ENCODE measurements at regions not wholly inside any gene's neighbourhood (a gene's known extent, or its start where the extent isn't known, plus 50 kb on each side); places are given as distances from the start of the nearest gene placed in this dataset.
"Not testable (repeated sequence)": the region's sequence is repeated elsewhere in the genome, so short reads cannot be mapped to it uniquely, and the experiment has no call there.

GRCh38 chr3:4216974-4217373, 86.2 kb upstream of the SETMAR start:
- H3K9me3 ChIP-seq; intact Hi-C loops (cut with DNase I); H3K36me3 ChIP-seq; DNase-seq (ENCODE audit: low spot score); H3K27ac ChIP-seq; H3K4me1 ChIP-seq (replicated peaks); H3K27me3 ChIP-seq (replicated peaks; ENCODE audit: insufficient read depth); H3K4me3 ChIP-seq: not testable (repeated sequence)
- WGBS, result 35% methylated on average over 2 of the region's 2 CpGs
- peak; percentile 28 for TF ChIP-seq POLR2AphosphoS5 (IDR thresholded peaks at IDR 0.05)

GRCh38 chr3:4218456-4219226, 84.5 kb upstream of the SETMAR start:
- no peak for TF ChIP-seq POLR2A (IDR thresholded peaks at IDR 0.05)
- TF ChIP-seq POLR2AphosphoS5 (IDR thresholded peaks at IDR 0.05), result peak; percentile 61
- WGBS, result 26% methylated on average over 10 of the region's 10 CpGs

GRCh38 chr3:4219227-4219568, 84.0 kb upstream of the SETMAR start:
- no peaks in the 10 kb centered on the region for H3K9me3 ChIP-seq
- H3K27me3 ChIP-seq (replicated peaks; ENCODE audit: insufficient read depth), result no peaks in the 10 kb centered on the region
- H3K36me3 ChIP-seq, result no peaks in the 10 kb centered on the region
- 27% methylated on average over 2 of the region's 2 CpGs for WGBS
- intact Hi-C loops (cut with DNase I), result no loop called here
- no peak for TF ChIP-seq POLR2AphosphoS5 (IDR thresholded peaks at IDR 0.05)
- no peak for TF ChIP-seq POLR2A (IDR thresholded peaks at IDR 0.05)
- no peak for TF ChIP-seq CTCF (IDR thresholded peaks at IDR 0.05)
- no peak overlapping the region for H3K27ac ChIP-seq
- DNase-seq (ENCODE audit: low spot score), result no peak
- no peaks in the 10 kb centered on the region for H3K4me1 ChIP-seq (replicated peaks)
- no peak overlapping the region for H3K4me3 ChIP-seq

More at GRCh38 chr3:4218456-4219226, 84.5 kb upstream of the SETMAR start:
- Histone ChIP-seq H3K27me3 (replicated peaks; ENCODE audit: insufficient read depth) (no peaks in the 10 kb centered on the region), H3K4me1 (replicated peaks) (no peaks in the 10 kb centered on the region), H3K36me3 (no peaks in the 10 kb centered on the region), H3K4me3 (no peak overlapping the region), H3K27ac (peak overlapping the region; percentile 20 to 56), H3K9me3 (no peaks in the 10 kb centered on the region)
- peak; percentile 62 for DNase-seq (ENCODE audit: low spot score)
- intact Hi-C loops (cut with DNase I), result no loop called here

- DNase-seq (ENCODE audit: low spot score), result no peak
- no peak overlapping the region for H3K27ac ChIP-seq
- TF ChIP-seq CTCF (IDR thresholded peaks at IDR 0.05), result no peak
- no peak for TF ChIP-seq POLR2AphosphoS5 (IDR thresholded peaks at IDR 0.05)
- no peak overlapping the region for H3K4me3 ChIP-seq
- H3K27me3 ChIP-seq (replicated peaks; ENCODE audit: insufficient read depth), result no peaks in the 10 kb centered on the region
- H3K9me3 ChIP-seq, result no peaks in the 10 kb centered on the region
- H3K36me3 ChIP-seq, result no peaks in the 10 kb centered on the region
- intact Hi-C loops (cut with DNase I), result no loop called here
- H3K4me1 ChIP-seq (replicated peaks), result no peaks in the 10 kb centered on the region
- whole genome bisulfite sequencing, result 54% methylated on average over 3 of the region's 3 CpGs
Observed at GRCh38 chr3:4220065-4220464, 83.1 kb upstream of the SETMAR start.

- no peak for TF ChIP-seq CTCF (IDR thresholded peaks at IDR 0.05)
- no peak for TF ChIP-seq POLR2AphosphoS5 (IDR thresholded peaks at IDR 0.05)
- TF ChIP-seq POLR2A (IDR thresholded peaks at IDR 0.05), result no peak
Observed at GRCh38 chr3:4222574-4223175, 80.5 kb upstream of the SETMAR start.

GRCh38 chr3:4223777-4224176, 79.4 kb upstream of the SETMAR start:
- DNase-seq (ENCODE audit: low spot score), result no peak
- no peaks in the 10 kb centered on the region for H3K4me1 ChIP-seq (replicated peaks)
- H3K27me3 ChIP-seq (replicated peaks; ENCODE audit: insufficient read depth), result no peaks in the 10 kb centered on the region
- no peak for TF ChIP-seq POLR2A (IDR thresholded peaks at IDR 0.05)
- TF ChIP-seq POLR2AphosphoS5 (IDR thresholded peaks at IDR 0.05), result no peak
- no peak for TF ChIP-seq CTCF (IDR thresholded peaks at IDR 0.05)
- 84% methylated on average over 2 of the region's 2 CpGs for WGBS
- no peaks in the 10 kb centered on the region for H3K36me3 ChIP-seq
- no peak overlapping the region for H3K27ac ChIP-seq
- no peak overlapping the region for H3K4me3 ChIP-seq
- H3K9me3 ChIP-seq, result no peaks in the 10 kb centered on the region
- intact Hi-C loops (cut with DNase I), result no loop called here

More at GRCh38 chr3:4222574-4223175, 80.5 kb upstream of the SETMAR start:
- no peak for DNase-seq (ENCODE audit: low spot score)
- no peak overlapping the region for H3K4me3 ChIP-seq
- intact Hi-C loops (cut with DNase I), result no loop called here
- H3K36me3 ChIP-seq, result no peaks in the 10 kb centered on the region
- H3K27me3 ChIP-seq (replicated peaks; ENCODE audit: insufficient read depth), result no peaks in the 10 kb centered on the region
- no peaks in the 10 kb centered on the region for H3K4me1 ChIP-seq (replicated peaks)
- H3K9me3 ChIP-seq, result no peaks in the 10 kb centered on the region
- 36% methylated on average over 5 of the region's 5 CpGs for WGBS
- H3K27ac ChIP-seq, result no peak overlapping the region
